RWPE2 (cell line): ENCODE measurements at regions not wholly inside any gene's neighbourhood (a gene's known extent, or its start where the extent isn't known, plus 50 kb on each side); places are given as distances from the start of the nearest gene placed in this dataset.

Experiments used
- ATAC-seq: fragments of 200-7000 bp; cut with Tn5 transposase; 3 replicates; pipeline ENCODE4 v1.9.1; 2021; ENCODE audit warnings: low read depth
- DNase-seq: peaks from one replicate; pipeline ENCODE4 v3.0.0-alpha.2; 2020; ENCODE audit warnings: low spot score
- H3K27ac ChIP-seq: fragments of 450-650 bp; 2 replicates; pipeline ENCODE4 v1.5.1; 2017; ENCODE audit warnings: mild to moderate bottlenecking; ENCODE audit not compliant: poor library complexity, severe bottlenecking
- H3K27me3 ChIP-seq: fragments of 250-450 bp; sonication (Bioruptor Pico); 2 replicates; pipeline ENCODE4 v1.5.1; 2021; ENCODE audit warnings: mild to moderate bottlenecking, moderate library complexity; ENCODE audit not compliant: insufficient read depth, poor library complexity, severe bottlenecking
- H3K36me3 ChIP-seq: fragments of 250-450 bp; sonication (Bioruptor Pico); 2 replicates; pipeline ENCODE4 v1.5.1; 2020; ENCODE audit warnings: low read depth, mild to moderate bottlenecking, moderate library complexity
- H3K4me1 ChIP-seq: fragments of 250-450 bp; sonication (Bioruptor Pico); 2 replicates; pipeline ENCODE4 v1.5.1; 2021; ENCODE audit warnings: mild to moderate bottlenecking, moderate library complexity; ENCODE audit not compliant: insufficient read depth, poor library complexity, severe bottlenecking
- H3K4me3 ChIP-seq: fragments of 250-450 bp; sonication (Bioruptor Pico); 2 replicates; pipeline ENCODE4 v1.5.1; 2021; ENCODE audit warnings: mild to moderate bottlenecking, moderate library complexity; ENCODE audit not compliant: severe bottlenecking
- H3K9me3 ChIP-seq: fragments of 250-450 bp; sonication (Bioruptor Pico); 2 replicates; pipeline ENCODE4 v1.5.1; 2021; ENCODE audit warnings: mild to moderate bottlenecking, moderate library complexity; ENCODE audit not compliant: severe bottlenecking
- TF ChIP-seq, protein P1 (sequence below): fragments of 450-650 bp; IDR thresholded peaks from one replicate; pipeline ENCODE4 v1.5.1; 2017; ENCODE audit warnings: mild to moderate bottlenecking, moderate library complexity; ENCODE audit not compliant: poor library complexity, severe bottlenecking

DNA sequence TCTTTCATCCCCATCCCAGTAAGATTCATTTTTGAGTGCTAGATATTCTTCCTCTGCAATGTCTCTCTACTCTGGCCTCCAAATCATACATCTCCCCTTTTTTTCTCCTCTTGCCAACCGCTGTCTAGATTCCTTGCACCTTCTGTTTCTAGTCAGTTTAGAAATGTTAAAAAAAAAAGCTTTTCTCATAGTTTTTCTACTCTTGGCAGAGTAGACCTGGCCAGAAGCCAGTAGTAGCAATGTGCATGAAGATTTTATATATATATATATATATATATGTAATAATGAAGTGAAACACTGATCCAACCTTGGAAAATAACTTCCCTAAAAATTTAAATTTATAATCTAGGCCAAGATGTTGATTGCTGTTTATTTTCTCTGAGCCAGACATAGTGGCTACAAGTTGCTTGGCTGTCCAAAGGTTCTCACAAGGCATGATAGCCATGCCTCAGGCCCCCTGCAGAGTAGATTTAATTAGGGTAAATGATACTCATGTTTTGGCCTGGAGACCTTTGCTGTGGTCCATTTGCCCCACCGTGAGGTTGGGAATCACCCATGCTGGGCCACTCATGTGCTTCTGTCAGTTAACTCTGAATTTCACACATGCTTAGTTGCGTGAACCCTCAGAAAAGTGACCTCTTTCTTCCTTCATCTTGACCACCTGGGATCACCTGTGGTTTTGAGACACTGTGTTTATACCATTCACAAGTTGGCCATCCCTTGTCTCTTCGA is 103.4 kb upstream of the KCNE2 start:
- ATAC-seq (no peak), DNase-seq (no peak)
- TF ChIP-seq, protein P1, sequence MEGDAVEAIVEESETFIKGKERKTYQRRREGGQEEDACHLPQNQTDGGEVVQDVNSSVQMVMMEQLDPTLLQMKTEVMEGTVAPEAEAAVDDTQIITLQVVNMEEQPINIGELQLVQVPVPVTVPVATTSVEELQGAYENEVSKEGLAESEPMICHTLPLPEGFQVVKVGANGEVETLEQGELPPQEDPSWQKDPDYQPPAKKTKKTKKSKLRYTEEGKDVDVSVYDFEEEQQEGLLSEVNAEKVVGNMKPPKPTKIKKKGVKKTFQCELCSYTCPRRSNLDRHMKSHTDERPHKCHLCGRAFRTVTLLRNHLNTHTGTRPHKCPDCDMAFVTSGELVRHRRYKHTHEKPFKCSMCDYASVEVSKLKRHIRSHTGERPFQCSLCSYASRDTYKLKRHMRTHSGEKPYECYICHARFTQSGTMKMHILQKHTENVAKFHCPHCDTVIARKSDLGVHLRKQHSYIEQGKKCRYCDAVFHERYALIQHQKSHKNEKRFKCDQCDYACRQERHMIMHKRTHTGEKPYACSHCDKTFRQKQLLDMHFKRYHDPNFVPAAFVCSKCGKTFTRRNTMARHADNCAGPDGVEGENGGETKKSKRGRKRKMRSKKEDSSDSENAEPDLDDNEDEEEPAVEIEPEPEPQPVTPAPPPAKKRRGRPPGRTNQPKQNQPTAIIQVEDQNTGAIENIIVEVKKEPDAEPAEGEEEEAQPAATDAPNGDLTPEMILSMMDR = no peak
- H3K36me3 ChIP-seq = no peaks in the 10 kb centered on the region
- no peak overlapping the region for H3K27ac ChIP-seq
- H3K27me3 ChIP-seq = peaks cover 8% of the 10 kb centered on the region
- no peaks in the 10 kb centered on the region for H3K9me3 ChIP-seq
- H3K4me3 ChIP-seq = no peak overlapping the region
- no peaks in the 10 kb centered on the region for H3K4me1 ChIP-seq

DNA sequence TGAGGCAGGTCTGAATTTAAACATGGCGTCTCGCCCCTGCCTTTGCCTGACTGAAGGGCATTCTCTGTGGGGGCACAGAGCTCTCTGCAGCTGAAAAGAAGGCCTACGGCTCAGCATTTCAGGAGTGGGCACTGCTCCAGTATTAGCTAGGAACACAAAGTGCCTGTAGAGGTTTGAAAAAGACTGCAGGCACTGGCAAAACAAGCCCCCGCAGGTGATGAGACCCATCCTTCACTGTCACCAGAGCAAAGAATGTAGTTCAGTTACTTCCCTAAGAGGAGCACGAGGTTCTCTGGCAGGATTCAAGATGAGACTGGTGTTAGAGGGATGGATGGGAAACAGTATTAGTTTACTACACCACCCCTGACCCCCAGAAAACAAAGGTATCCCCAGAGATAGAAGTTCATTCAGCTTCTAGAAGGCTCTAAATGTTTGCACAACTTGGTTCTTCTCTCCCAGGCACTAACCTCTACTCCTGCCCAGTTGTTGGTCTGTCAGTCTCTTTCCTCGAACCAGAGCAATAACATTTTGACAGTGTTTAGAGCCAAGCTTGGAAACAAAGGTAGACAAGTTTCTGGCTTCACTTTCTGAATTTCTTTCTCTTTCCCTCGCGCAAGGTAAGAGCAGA is 101.9 kb upstream of the KCNE2 start:
- ATAC-seq (no peak), DNase-seq (no peak)
- Histone ChIP-seq H3K27ac (no peak overlapping the region), H3K36me3 (no peaks in the 10 kb centered on the region), H3K4me3 (no peak overlapping the region), H3K27me3 (peaks cover 5% of the 10 kb centered on the region), H3K4me1 (no peaks in the 10 kb centered on the region), H3K9me3 (no peaks in the 10 kb centered on the region)
- TF ChIP-seq, protein P1 = no peak

DNA sequence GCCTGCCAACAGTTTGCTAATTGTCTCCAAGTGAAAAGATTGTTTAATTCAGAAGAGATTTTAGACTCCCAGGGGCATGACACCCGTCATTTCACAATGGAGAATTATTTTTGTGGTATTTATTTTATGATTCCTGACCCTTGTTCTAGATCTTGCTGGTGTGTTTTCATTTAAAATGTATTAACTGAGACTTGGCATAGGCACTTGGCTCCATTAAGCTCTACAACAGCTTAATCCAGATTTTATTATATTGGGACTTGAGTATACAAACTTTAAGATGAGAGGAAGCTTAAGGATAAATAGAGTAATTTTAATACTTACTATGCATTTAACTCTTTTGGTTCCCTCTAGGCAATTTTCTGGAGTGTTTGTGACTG is 101.3 kb upstream of the KCNE2 start:
- Histone ChIP-seq H3K27ac (no peak overlapping the region), H3K9me3 (no peaks in the 10 kb centered on the region), H3K36me3 (no peaks in the 10 kb centered on the region), H3K27me3 (peaks cover 4% of the 10 kb centered on the region), H3K4me3 (no peak overlapping the region), H3K4me1 (no peaks in the 10 kb centered on the region)
- TF ChIP-seq, protein P1 = no peak
- no peak for ATAC-seq
- DNase-seq = no peak

DNA sequence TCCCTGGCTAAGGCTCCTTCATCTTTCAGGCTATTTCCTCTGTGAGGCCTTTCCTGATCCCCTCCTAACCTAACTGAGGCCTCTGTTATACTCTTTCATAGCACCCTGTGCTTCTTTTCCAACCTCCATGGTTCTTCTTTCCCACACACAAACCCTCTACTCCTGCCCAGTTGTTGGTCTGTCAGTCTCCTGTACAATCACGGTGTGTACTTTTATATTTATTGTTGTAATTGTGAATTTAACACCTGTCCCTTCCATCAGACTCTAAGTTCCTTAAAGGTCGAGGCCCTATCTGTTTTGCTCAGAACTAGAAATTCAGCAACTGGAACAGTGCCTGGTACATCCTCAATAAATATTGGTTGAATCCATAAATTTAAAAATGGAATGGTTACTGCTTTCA is 100.2 kb upstream of the KCNE2 start:
- H3K27me3 ChIP-seq = no peaks in the 10 kb centered on the region
- ATAC-seq (no peak), DNase-seq (no peak)
- H3K4me3 ChIP-seq = no peak overlapping the region
- TF ChIP-seq, protein P1 = no peak
- no peak overlapping the region for H3K27ac ChIP-seq
- H3K4me1 ChIP-seq = no peaks in the 10 kb centered on the region
- H3K36me3 ChIP-seq = no peaks in the 10 kb centered on the region
- no peaks in the 10 kb centered on the region for H3K9me3 ChIP-seq

DNA sequence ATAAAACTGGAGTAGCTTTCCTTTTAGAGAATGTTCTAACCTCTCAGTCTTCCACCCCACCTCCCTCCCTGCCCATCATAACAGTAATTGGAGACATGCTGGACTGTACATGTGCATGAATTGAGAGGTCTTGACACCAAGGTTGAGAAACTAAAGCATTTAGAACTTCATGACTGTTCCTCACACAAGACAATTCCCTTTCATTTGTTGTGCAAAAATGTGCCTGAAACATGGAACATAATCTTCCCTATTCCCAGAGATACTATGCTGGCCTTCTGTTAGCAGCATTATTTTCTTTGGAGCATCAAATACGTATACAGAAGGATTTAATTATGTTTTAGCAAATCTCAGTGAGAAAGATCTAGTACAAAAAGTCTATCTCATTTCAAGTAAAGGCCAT is 97.5 kb upstream of the KCNE2 start:
- TF ChIP-seq, protein P1 = no peak
- Histone ChIP-seq H3K4me3 (no peak overlapping the region), H3K27ac (no peak overlapping the region), H3K9me3 (no peaks in the 10 kb centered on the region), H3K36me3 (no peaks in the 10 kb centered on the region), H3K4me1 (no peaks in the 10 kb centered on the region), H3K27me3 (no peaks in the 10 kb centered on the region)
- ATAC-seq (no peak), DNase-seq (no peak)
